K562 (cell line): ENCODE measurements at regions not wholly inside any gene's neighbourhood (a gene's known extent, or its start where the extent isn't known, plus 50 kb on each side); places are given as distances from the start of the nearest gene placed in this dataset.
A peak's percentile ranks its signal among the peaks of the same experiment; 100 is the strongest.

Experiments
- ATAC-seq: fragments of 200-7000 bp; cut with Tn5 transposase; 3 replicates; pipeline ENCODE4 v1.9.1; 2020; ENCODE audit warnings: moderate library complexity
- BruUV-seq: library from RNA; stranded (reverse); fragments of 400-500 nt; replicated peaks from 2 replicates; lab custom pipeline; 2021; lab: Mats Ljungman, UMichigan
- CTCF ChIA-PET: fragments of 300-600 bp; formaldehyde crosslinking; extraction: SDS; loops from one replicate; lab custom pipeline; 2021; ENCODE audit warnings: low intra/inter-chr PET ratio; lab: Yijun Ruan, JAX
- POLR2A ChIA-PET: fragments of 300-600, 350-650 bp; sonication (Branson Sonifier 250); formaldehyde crosslinking; extraction: SDS; loops from one replicate; lab custom pipeline; 2021; ENCODE audit warnings: antibody characterized with exemption, inconsistent platforms; lab: Yijun Ruan, JAX
- DNase-seq, 4 experiments: peaks; one replicate each; pipeline versions ENCODE4 v3.0.0 to v3.0.0-alpha.2; 2011 to 2018; ENCODE audit warnings: low spot score in 3 of 4, mixed read lengths in 3 of 4; ENCODE audit errors: extremely low read depth in 1 of 4
- FAIRE-seq: peaks from 2 replicates; lab custom pipeline; 2011; peaks lifted over from hg19 to GRCh38; lab: Jason Lieb, UNC
- H2AFZ ChIP-seq: 2 replicates; pipeline ENCODE4 v1.6.0; 2011; ENCODE audit warnings: low read depth, low read length, control low read depth, inconsistent platforms
- H3K27ac ChIP-seq: fragments of 200-600 bp; 3 replicates; pipeline ENCODE4 v1.8.0; 2011; ENCODE audit warnings: low read depth, mild to moderate bottlenecking, control low read depth, inconsistent platforms, low read length, moderate library complexity, mixed read lengths; ENCODE audit errors: extremely low read depth
- H3K27me3 ChIP-seq, 2 experiments: fragments of 300-600 bp in 1 of 2; 2 replicates in 1 of 2; 3 replicates in 1 of 2; pipeline versions ENCODE4 v1.6.0 to v1.8.0; 2011; ENCODE audit warnings: inconsistent platforms in 2 of 2, low read length in 2 of 2, mild to moderate bottlenecking in 1 of 2, mixed read lengths in 1 of 2, moderate library complexity in 1 of 2; ENCODE audit not compliant: control insufficient read depth in 2 of 2, insufficient read depth in 2 of 2
- H3K36me3 ChIP-seq: fragments of 300-600 bp; 3 replicates; pipeline ENCODE4 v1.8.0; 2011; ENCODE audit warnings: mild to moderate bottlenecking, low read length, inconsistent platforms; ENCODE audit not compliant: control insufficient read depth, insufficient read depth
- H3K4me1 ChIP-seq, 2 experiments: fragments of 200-600 bp in 1 of 2; replicated peaks in 1 of 2; 2 replicates in 1 of 2; 3 replicates in 1 of 2; pipeline versions ENCODE4 v1.5.1 to v1.8.0; 2011; ENCODE audit warnings: inconsistent platforms in 2 of 2, low read length in 2 of 2, mild to moderate bottlenecking in 1 of 2, mixed read lengths in 1 of 2, moderate library complexity in 1 of 2; ENCODE audit not compliant: control insufficient read depth in 2 of 2, insufficient read depth in 2 of 2
- H3K4me2 ChIP-seq: 2 replicates; pipeline ENCODE4 v1.6.1; 2011; ENCODE audit warnings: low read length, control low read depth, inconsistent platforms, mixed read lengths; ENCODE audit not compliant: insufficient read depth
- H3K4me3 ChIP-seq: fragments of 200-600 bp; sonication (generic), shearing (Covaris generic); 2 replicates; pipeline ENCODE4 v1.5.1; 2016; ENCODE audit warnings: control low read depth, inconsistent platforms
- H3K79me2 ChIP-seq: fragments of 200-600 bp; 3 replicates; pipeline ENCODE4 v1.8.0; 2011; ENCODE audit warnings: low read length, inconsistent platforms; ENCODE audit not compliant: control insufficient read depth, insufficient read depth
- H3K9ac ChIP-seq, 2 experiments: 2 replicates each; pipeline versions ENCODE4 v1.6.0 to v1.6.1; 2011; ENCODE audit warnings: low read depth in 2 of 2, low read length in 2 of 2, control low read depth in 1 of 2, inconsistent platforms in 1 of 2, mild to moderate bottlenecking in 1 of 2, mixed read lengths in 1 of 2; ENCODE audit not compliant: insufficient read depth in 1 of 2
- H3K9me1 ChIP-seq: one replicate; pipeline ENCODE4 v1.6.0; 2011; ENCODE audit warnings: inconsistent platforms, mild to moderate bottlenecking, low read length, moderate library complexity; ENCODE audit not compliant: control insufficient read depth, insufficient read depth
- H3K9me3 ChIP-seq: replicated peaks from 2 replicates; pipeline ENCODE4 v1.5.1; 2011; ENCODE audit warnings: low read depth, low read length, inconsistent platforms; ENCODE audit not compliant: control insufficient read depth, insufficient read depth
- H4K20me1 ChIP-seq: replicated peaks from 2 replicates; pipeline ENCODE4 v1.6.1; 2011; ENCODE audit warnings: low read length, inconsistent platforms, mixed read lengths; ENCODE audit not compliant: control insufficient read depth, insufficient read depth
- C11orf30 ChIP-seq: fragments of 450-650 bp; IDR thresholded peaks from 2 replicates; pipeline ENCODE4 v1.6.1; 2016; ENCODE audit warnings: low read depth, mild to moderate bottlenecking
- CTBP1 ChIP-seq: fragments of 450-650 bp; IDR thresholded peaks from 2 replicates; pipeline ENCODE4 v1.6.1; 2016; ENCODE audit warnings: borderline replicate concordance
- DACH1 ChIP-seq: fragments of 450-650 bp; IDR thresholded peaks from 2 replicates; pipeline ENCODE4 v1.6.1; 2018; ENCODE audit not compliant: partially characterized antibody
- LARP7 ChIP-seq: fragments of 450-650 bp; IDR thresholded peaks from 2 replicates; pipeline ENCODE4 v1.6.1; 2016
- OTX1 ChIP-seq: fragments of 450-650 bp; formaldehyde crosslinking; IDR thresholded peaks from 2 replicates; pipeline ENCODE4 v1.4.0; 2022; ENCODE audit warnings: mild to moderate bottlenecking
- RBM39 ChIP-seq: fragments of 200-400 bp; formaldehyde crosslinking; optimal IDR thresholded peaks from 2 replicates; pipeline ENCODE3; 2018; ENCODE audit warnings: low read depth, low read length
- TAF15 ChIP-seq: fragments of 200-400 bp; formaldehyde crosslinking; IDR thresholded peaks from 2 replicates; pipeline ENCODE4 v1.6.1; 2017; ENCODE audit warnings: mild to moderate bottlenecking, low read depth, low read length, moderate library complexity
- TSC22D4 ChIP-seq: fragments of 450-650 bp; IDR thresholded peaks from 2 replicates; pipeline ENCODE4 v1.6.1; 2016; ENCODE audit warnings: missing genetic modification characterization, missing biosample characterization, control low read depth
- ZNF431 ChIP-seq: sonication (generic); formaldehyde crosslinking; IDR thresholded peaks from 2 replicates; pipeline ENCODE4 v1.8.0; 2022; ENCODE audit warnings: mild to moderate bottlenecking, missing genetic modification reagents
- WGBS: fragments of 100-300 bp; shearing (Covaris generic); methylation state at CpG from one replicate; pipeline ENCODE4 v1.1.6; 2016; ENCODE audit warnings: low coverage, mixed read lengths; ENCODE audit not compliant: insufficient coverage; ENCODE audit errors: missing lambda C conversion rate; 5-methylcytosine and 5-hydroxymethylcytosine counted together
- in situ Hi-C: fragments of 300-500 bp; cut with MboI; formaldehyde crosslinking; loops from 4 replicates; pipeline ENCODE4 v1.15.0; 2018; ENCODE audit warnings: inconsistent platforms, mixed read lengths
- intact Hi-C: fragments of 100-400 bp; cut with micrococcal nuclease; formaldehyde crosslinking; loops from 2 replicates; pipeline ENCODE4 v1.14.2; 2022
- TF ChIP-seq, protein P1 (sequence below): sonication (generic); formaldehyde crosslinking; IDR thresholded peaks from 2 replicates; pipeline ENCODE4 v1.5.0; 2020; ENCODE audit warnings: missing genetic modification reagents

DNA sequence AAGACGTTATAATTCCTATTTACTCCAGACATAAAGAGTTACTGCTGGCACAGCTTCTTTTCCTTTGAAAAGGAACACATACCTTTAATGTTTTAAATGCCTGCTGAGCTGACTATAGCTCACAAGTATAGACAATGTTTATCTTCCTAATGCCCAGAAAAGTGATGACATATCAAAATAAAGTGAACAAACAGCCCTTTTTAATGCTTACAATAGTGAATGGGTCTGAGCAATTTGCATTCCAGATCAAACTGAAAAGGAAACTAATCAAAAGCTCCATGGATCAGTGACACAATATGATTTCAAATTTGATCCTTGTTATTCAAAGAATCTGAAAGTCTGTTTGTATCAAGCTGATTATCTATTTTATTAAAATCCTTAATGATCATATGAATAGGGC, 233.6 kb upstream of the SEMA3E start:
- no peak overlapping the region for H3K4me3 ChIP-seq
- no peaks in the 10 kb centered on the region for H3K4me1 ChIP-seq
- H3K27me3 ChIP-seq = no peaks in the 10 kb centered on the region
- CTCF ChIA-PET = no interaction called here
- POLR2A ChIA-PET = no interaction called here
- in situ Hi-C loops = no loop called here
- no peak overlapping the region for H3K4me2 ChIP-seq
- H3K27ac ChIP-seq = no peak overlapping the region
- H3K9ac ChIP-seq = no peak overlapping the region
- ATAC-seq = no peak
- TF ChIP-seq ZNF431 (CRISPR knock-in tag) (no peak), C11orf30 (peak; percentile 9; the same call in 1 of the 2 replicates)
- TF ChIP-seq, all 486 proteins: peak for 1
- WGBS = 5% methylated on average over 1 of the region's 1 CpG
- Histone ChIP-seq H3K9me3 (0 out of 2 replicates have a peak, but pooled peaks cover 4% of the 10 kb centered on the region), H3K36me3 (no peaks in the 10 kb centered on the region), H4K20me1 (no peaks in the 10 kb centered on the region), H3K79me2 (no peaks in the 10 kb centered on the region), H2AFZ (no peak overlapping the region), H3K9me1 (no peaks in the 10 kb centered on the region)
- FAIRE-seq = no peak
- intact Hi-C loops = no loop called here
- BruUV-seq = no TSS peak
- DNase-seq = no peak

DNA sequence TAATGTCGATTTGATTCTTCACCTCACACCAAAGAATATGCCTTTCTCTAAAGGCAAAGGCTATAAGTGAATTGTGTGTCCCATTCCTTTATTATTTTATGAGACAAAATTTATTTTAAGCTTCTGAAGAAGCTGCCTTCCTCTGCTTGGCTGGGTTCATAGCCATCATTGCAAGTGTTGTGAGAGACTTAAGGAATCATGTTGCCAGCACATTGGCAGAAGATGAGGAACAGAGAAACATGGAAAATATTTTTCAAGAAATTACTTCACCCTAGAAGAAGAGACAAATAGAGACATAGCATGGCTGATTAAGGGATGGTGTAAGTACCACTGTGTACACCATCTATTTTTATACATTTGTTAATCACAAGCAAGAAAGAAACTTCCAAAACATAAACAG, 230.1 kb upstream of the SEMA3E start:
- intact Hi-C loops (no loop called here), in situ Hi-C loops (no loop called here)
- CTCF ChIA-PET = no interaction called here
- H3K4me2 ChIP-seq = no peak overlapping the region
- H3K79me2 ChIP-seq = no peaks in the 10 kb centered on the region
- DNase-seq (no peak), ATAC-seq (no peak), FAIRE-seq (no peak)
- no peaks in the 10 kb centered on the region for H3K9me3 ChIP-seq
- H3K36me3 ChIP-seq = no peaks in the 10 kb centered on the region
- H3K4me3 ChIP-seq = no peak overlapping the region
- TF ChIP-seq LARP7 = no peak
- TF ChIP-seq RBM39 = no peak
- no peak for TF ChIP-seq DACH1
- TF ChIP-seq ZNF431 (CRISPR knock-in tag) = no peak
- TF ChIP-seq TAF15 = no peak
- TF ChIP-seq TSC22D4 = no peak
- TF ChIP-seq OTX1 (CRISPR knock-in tag) = no peak
- TF ChIP-seq, protein P1, sequence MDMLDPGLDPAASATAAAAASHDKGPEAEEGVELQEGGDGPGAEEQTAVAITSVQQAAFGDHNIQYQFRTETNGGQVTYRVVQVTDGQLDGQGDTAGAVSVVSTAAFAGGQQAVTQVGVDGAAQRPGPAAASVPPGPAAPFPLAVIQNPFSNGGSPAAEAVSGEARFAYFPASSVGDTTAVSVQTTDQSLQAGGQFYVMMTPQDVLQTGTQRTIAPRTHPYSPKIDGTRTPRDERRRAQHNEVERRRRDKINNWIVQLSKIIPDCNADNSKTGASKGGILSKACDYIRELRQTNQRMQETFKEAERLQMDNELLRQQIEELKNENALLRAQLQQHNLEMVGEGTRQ (CRISPR knock-in tag) = no peak
- no peak for TF ChIP-seq CTBP1
- H2AFZ ChIP-seq = no peak overlapping the region
- H3K9me1 ChIP-seq = no peaks in the 10 kb centered on the region
- POLR2A ChIA-PET = no interaction called here
- BruUV-seq = no TSS peak
- no peak overlapping the region for H3K27ac ChIP-seq
- H4K20me1 ChIP-seq = no peaks in the 10 kb centered on the region
- 0% methylated on average over 1 of the region's 1 CpG for WGBS
- no peak overlapping the region for H3K9ac ChIP-seq
- H3K4me1 ChIP-seq = no peaks in the 10 kb centered on the region
- H3K27me3 ChIP-seq = no peaks in the 10 kb centered on the region
